ENCODE measurements at regions not wholly inside any gene's neighbourhood (a gene's known extent, or its start where the extent isn't known, plus 50 kb on each side); places are given as distances from the start of the nearest gene placed in this dataset.

- TF ChIP-seq IRF4 (IDR thresholded peaks at IDR 0.05; ENCODE audit: low read depth, low read length): peak; percentile 32; the same call in 1 of the 2 replicates
- no peak for TF ChIP-seq ZBTB11 (CRISPR knock-in tag; IDR thresholded peaks at IDR 0.05)
- TF ChIP-seq MEF2A (IDR thresholded peaks at IDR 0.05; ENCODE audit: insufficient read depth, low read depth, low read length): 0 out of 2 replicates have a peak, but pooled peaks have one; percentile 30
- TF ChIP-seq BRCA1 (IDR thresholded peaks at IDR 0.05; ENCODE audit: low read depth, low read length): no peak
- TF ChIP-seq POLR2AphosphoS2 (IDR thresholded peaks at IDR 0.05; ENCODE audit: low read depth, low read length): no peak
- TF ChIP-seq CHD1 (IDR thresholded peaks at IDR 0.05; ENCODE audit: low read depth, low read length): no peak
- TF ChIP-seq KAT2A (conservative IDR thresholded peaks at IDR 0.05; ENCODE audit: control insufficient read depth, low read depth, low read length): no peak
- TF ChIP-seq ZBTB40 (IDR thresholded peaks at IDR 0.05; ENCODE audit: borderline replicate concordance): no peak
- TF ChIP-seq CHD2 (IDR thresholded peaks at IDR 0.05; ENCODE audit: borderline replicate concordance, low read depth, low read length): peak; percentile 49; the same call in 1 of the 2 replicates
- TF ChIP-seq SRF (IDR thresholded peaks at IDR 0.05; ENCODE audit: low read depth in 2 of 2, low read length in 2 of 2): no peak
- TF ChIP-seq MLLT1 (IDR thresholded peaks at IDR 0.05): peak; percentile 82
- TF ChIP-seq LARP7 (IDR thresholded peaks at IDR 0.05): no peak
- no peak for TF ChIP-seq SREBF2 (IDR thresholded peaks at IDR 0.05; ENCODE audit: low read length)
- peak; percentile 72; the same call in 1 of the 2 replicates for TF ChIP-seq PAX5 (IDR thresholded peaks at IDR 0.05; ENCODE audit: borderline replicate concordance, low read depth, low read length)
- no peak for TF ChIP-seq ATF3 (IDR thresholded peaks at IDR 0.05; ENCODE audit: borderline replicate concordance, extremely low read depth, low read depth, low read length)
- no peak for TF ChIP-seq IRF5 (IDR thresholded peaks at IDR 0.05; ENCODE audit: borderline replicate concordance)
These were observed 259.7 kb upstream of the ZNF608 start (continued) for GRCh38 chr5:125006011-125006685.

Data from GM12878 (cell line).